ENCODE measurements at regions not wholly inside any gene's neighbourhood (a gene's known extent, or its start where the extent isn't known, plus 50 kb on each side); places are given as distances from the start of the nearest gene placed in this dataset.

- CTCF ChIA-PET (ENCODE audit: partially characterized antibody) = interaction anchor here (1.3 to 1.8 kb wide), 3 partner anchors 19 to 72 kb away, joined by 3 to 6 read pairs (median 3); no protein-coding TSS in a partner anchor
- H3K4me3 ChIP-seq (ENCODE audit: low read length in 2 of 2) = no peak overlapping the region
- no peaks in the 10 kb centered on the region for H3K27me3 ChIP-seq (ENCODE audit: insufficient read depth, low read length)
- no peaks in the 10 kb centered on the region for H3K27me3 Mint-ChIP-seq
- no peak for DNase-seq
- peaks cover 3 to 4% of the 10 kb centered on the region in 2 donors for H3K36me3 Mint-ChIP-seq
- H3K27ac ChIP-seq (ENCODE audit: low read depth, low read length) = no peak overlapping the region
- intact Hi-C loops (cut with micrococcal nuclease) = no loop called here
- H3K4me3 Mint-ChIP-seq = no peak overlapping the region
- no peaks in the 10 kb centered on the region for H3K4me1 ChIP-seq (ENCODE audit: insufficient read depth, low read length)
- H3K27ac Mint-ChIP-seq = peak overlapping the region in 1 of 7 donors; percentile 37
- no peaks in the 10 kb centered on the region for H3K9me3 ChIP-seq (ENCODE audit: control insufficient read depth in 1 of 2, low read length in 2 of 2)
- POLR2A ChIA-PET (ENCODE audit: partially characterized antibody) = no interaction called here
- no peaks in the 10 kb centered on the region for H3K36me3 ChIP-seq (ENCODE audit: insufficient read depth, low read length)
- peaks cover 7 to 13% (median 11%) of the 10 kb centered on the region in 4 donors for H3K4me1 Mint-ChIP-seq
- H3K9me3 Mint-ChIP-seq = peaks cover 0 to 1% (median 0%) of the 10 kb centered on the region in 8 donors
These were observed 82.4 kb downstream of the RTP5 start for GRCh38 chr2:241951920-241952319.

DNA sequence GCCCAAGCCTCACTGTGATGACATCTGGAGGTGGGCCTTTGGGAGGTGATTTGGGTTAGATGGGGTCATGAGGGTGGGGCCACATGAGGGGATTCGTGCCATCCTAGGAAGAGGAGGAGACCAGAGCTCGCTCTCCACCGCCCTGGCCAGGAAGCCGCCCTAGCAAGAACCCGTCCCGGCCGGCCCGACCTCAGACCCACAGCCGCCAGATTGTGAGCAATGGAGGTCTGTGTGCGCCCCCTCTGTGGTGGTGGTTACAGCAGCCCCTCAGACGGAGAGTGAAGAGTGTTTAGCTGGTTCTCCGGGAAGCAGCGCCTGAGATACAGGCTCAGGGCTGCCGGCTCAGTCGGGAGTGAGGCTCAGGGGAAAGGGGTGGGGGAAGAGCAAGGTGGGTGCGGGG is 83.3 kb downstream of the RTP5 start:
- H3K4me1 Mint-ChIP-seq = peaks cover 7 to 13% (median 12%) of the 10 kb centered on the region in 4 donors
- no peak overlapping the region for H3K4me3 Mint-ChIP-seq
- peaks cover 3 to 6% of the 10 kb centered on the region in 2 donors for H3K36me3 Mint-ChIP-seq
- ChIA-PET POLR2A (ENCODE audit: partially characterized antibody) (no interaction called here), CTCF (ENCODE audit: partially characterized antibody) (interaction anchor here (1.3 kb wide), 1 partner anchor 71 kb away, joined by 3 read pairs; no protein-coding TSS in a partner anchor)
- Histone ChIP-seq H3K27me3 (ENCODE audit: insufficient read depth, low read length) (no peaks in the 10 kb centered on the region), H3K27ac (ENCODE audit: low read depth, low read length) (no peak overlapping the region), H3K36me3 (ENCODE audit: insufficient read depth, low read length) (no peaks in the 10 kb centered on the region), H3K4me3 (ENCODE audit: low read length in 2 of 2) (no peak overlapping the region), H3K9me3 (ENCODE audit: control insufficient read depth in 1 of 2, low read length in 2 of 2) (no peaks in the 10 kb centered on the region), H3K4me1 (ENCODE audit: insufficient read depth, low read length) (no peaks in the 10 kb centered on the region)
- intact Hi-C loops (cut with micrococcal nuclease) = no loop called here
- H3K9me3 Mint-ChIP-seq = peaks cover 0 to 1% (median 0%) of the 10 kb centered on the region in 8 donors
- DNase-seq = no peak
- H3K27me3 Mint-ChIP-seq = no peaks in the 10 kb centered on the region
- no peak overlapping the region for H3K27ac Mint-ChIP-seq

GRCh38 chr2:241953324-241953928 is 83.9 kb downstream of the RTP5 start:
- peaks cover 0 to 1% (median 0%) of the 10 kb centered on the region in 8 donors for H3K9me3 Mint-ChIP-seq
- H3K27me3 Mint-ChIP-seq = no peaks in the 10 kb centered on the region
- no peak for DNase-seq
- H3K4me1 ChIP-seq (ENCODE audit: insufficient read depth, low read length) = no peaks in the 10 kb centered on the region
- H3K36me3 ChIP-seq (ENCODE audit: insufficient read depth, low read length) = no peaks in the 10 kb centered on the region
- ChIA-PET POLR2A (ENCODE audit: partially characterized antibody) (no interaction called here), CTCF (ENCODE audit: partially characterized antibody) (interaction anchor here (1.3 kb wide), 1 partner anchor 71 kb away, joined by 3 read pairs; no protein-coding TSS in a partner anchor)
- H3K36me3 Mint-ChIP-seq = peaks cover 3 to 9% of the 10 kb centered on the region in 2 donors
- H3K27ac Mint-ChIP-seq = peak overlapping the region in 1 of 7 donors; percentile 30
- peaks cover 4 to 11% (median 10%) of the 10 kb centered on the region in 4 donors for H3K4me1 Mint-ChIP-seq
- no peaks in the 10 kb centered on the region for H3K27me3 ChIP-seq (ENCODE audit: insufficient read depth, low read length)
- H3K4me3 ChIP-seq (ENCODE audit: low read length in 2 of 2) = no peak overlapping the region
- no peaks in the 10 kb centered on the region for H3K9me3 ChIP-seq (ENCODE audit: control insufficient read depth in 1 of 2, low read length in 2 of 2)
- intact Hi-C loops (cut with micrococcal nuclease) = no loop called here
- no peak overlapping the region for H3K27ac ChIP-seq (ENCODE audit: low read depth, low read length)
- H3K4me3 Mint-ChIP-seq = no peak overlapping the region

- H3K9me3 Mint-ChIP-seq = peaks cover 0 to 1% (median 0%) of the 10 kb centered on the region in 8 donors
- no peaks in the 10 kb centered on the region for H3K9me3 ChIP-seq (ENCODE audit: control insufficient read depth in 1 of 2, low read length in 2 of 2)
- H3K36me3 Mint-ChIP-seq = peaks cover 5 to 20% of the 10 kb centered on the region in 2 donors
These were observed 87.1 kb downstream of the RTP5 start for GRCh38 chr2:241956521-241957110.

DNA sequence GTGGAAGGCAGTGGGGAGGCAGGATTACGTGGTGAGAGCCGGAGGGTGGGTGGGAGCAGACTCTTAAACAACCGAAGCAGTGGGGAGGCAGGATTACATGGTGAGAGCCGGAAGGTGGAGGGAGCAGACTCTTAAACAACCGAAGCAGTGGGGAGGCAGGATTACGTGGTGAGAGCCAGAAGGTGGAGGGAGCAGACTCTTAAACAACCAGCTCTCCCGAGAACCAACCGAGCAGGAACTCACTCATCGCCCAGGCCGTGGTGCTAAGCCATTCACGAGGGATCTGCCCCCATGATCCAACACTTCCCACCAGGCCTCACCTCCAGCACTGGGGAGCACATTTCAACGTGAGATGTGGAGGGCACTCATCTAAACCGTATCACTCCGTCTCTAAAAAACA is 87.7 kb downstream of the RTP5 start:
- Histone ChIP-seq H3K4me1 (ENCODE audit: insufficient read depth, low read length) (no peaks in the 10 kb centered on the region), H3K27ac (ENCODE audit: low read depth, low read length) (no peak overlapping the region), H3K4me3 (ENCODE audit: low read length in 2 of 2) (no peak overlapping the region), H3K36me3 (ENCODE audit: insufficient read depth, low read length) (no peaks in the 10 kb centered on the region), H3K9me3 (ENCODE audit: control insufficient read depth in 1 of 2, low read length in 2 of 2) (no peaks in the 10 kb centered on the region), H3K27me3 (ENCODE audit: insufficient read depth, low read length) (no peaks in the 10 kb centered on the region)
- intact Hi-C loops (cut with micrococcal nuclease) = no loop called here
- no peak for DNase-seq
- Mint-ChIP-seq H3K4me3 (no peak overlapping the region), H3K27me3 (no peaks in the 10 kb centered on the region), H3K27ac (no peak overlapping the region), H3K36me3 (peaks cover 5 to 20% of the 10 kb centered on the region in 2 donors), H3K9me3 (peaks cover 0 to 1% (median 0%) of the 10 kb centered on the region in 8 donors), H3K4me1 (peaks cover 0 to 5% (median 2%) of the 10 kb centered on the region in 4 donors)
- POLR2A ChIA-PET (ENCODE audit: partially characterized antibody) = no interaction called here
- CTCF ChIA-PET (ENCODE audit: partially characterized antibody) = no interaction called here

More at GRCh38 chr2:241956521-241957110, 87.1 kb downstream of the RTP5 start:
- ChIA-PET POLR2A (ENCODE audit: partially characterized antibody) (no interaction called here), CTCF (ENCODE audit: partially characterized antibody) (no interaction called here)
- Histone ChIP-seq H3K36me3 (ENCODE audit: insufficient read depth, low read length) (no peaks in the 10 kb centered on the region), H3K27me3 (ENCODE audit: insufficient read depth, low read length) (no peaks in the 10 kb centered on the region), H3K4me3 (ENCODE audit: low read length in 2 of 2) (no peak overlapping the region), H3K4me1 (ENCODE audit: insufficient read depth, low read length) (no peaks in the 10 kb centered on the region), H3K27ac (ENCODE audit: low read depth, low read length) (no peak overlapping the region)
- Mint-ChIP-seq H3K4me1 (peaks cover 0 to 2% (median 0%) of the 10 kb centered on the region in 4 donors), H3K27ac (peak overlapping the region in 3 of 7 donors; percentile 37 to 79 (median 62)), H3K27me3 (no peaks in the 10 kb centered on the region), H3K4me3 (no peak overlapping the region)
- intact Hi-C loops (cut with micrococcal nuclease) = no loop called here
- no peak for DNase-seq

GRCh38 chr2:241958818-241959545 is 89.5 kb downstream of the RTP5 start:
- POLR2A ChIA-PET (ENCODE audit: partially characterized antibody) = no interaction called here
- H3K9me3 ChIP-seq (ENCODE audit: control insufficient read depth in 1 of 2, low read length in 2 of 2) = no peaks in the 10 kb centered on the region
- Mint-ChIP-seq H3K27me3 (no peaks in the 10 kb centered on the region), H3K4me3 (no peak overlapping the region), H3K27ac (peak overlapping the region in 1 of 7 donors; percentile 18), H3K4me1 (peaks cover 0 to 7% (median 3%) of the 10 kb centered on the region in 4 donors), H3K36me3 (peaks cover 5 to 20% of the 10 kb centered on the region in 2 donors), H3K9me3 (peaks cover 0 to 1% (median 0%) of the 10 kb centered on the region in 8 donors)
- CTCF ChIA-PET (ENCODE audit: partially characterized antibody) = interaction anchor here (1.0 to 1.3 kb wide), 2 partner anchors 8 to 63 kb away, joined by 3 read pairs; no protein-coding TSS in a partner anchor
- no peak overlapping the region for H3K27ac ChIP-seq (ENCODE audit: low read depth, low read length)
- no peaks in the 10 kb centered on the region for H3K36me3 ChIP-seq (ENCODE audit: insufficient read depth, low read length)
- no peaks in the 10 kb centered on the region for H3K4me1 ChIP-seq (ENCODE audit: insufficient read depth, low read length)
- intact Hi-C loops (cut with micrococcal nuclease) = no loop called here
- no peak for DNase-seq
- H3K4me3 ChIP-seq (ENCODE audit: low read length in 2 of 2) = no peak overlapping the region
- H3K27me3 ChIP-seq (ENCODE audit: insufficient read depth, low read length) = no peaks in the 10 kb centered on the region

DNA sequence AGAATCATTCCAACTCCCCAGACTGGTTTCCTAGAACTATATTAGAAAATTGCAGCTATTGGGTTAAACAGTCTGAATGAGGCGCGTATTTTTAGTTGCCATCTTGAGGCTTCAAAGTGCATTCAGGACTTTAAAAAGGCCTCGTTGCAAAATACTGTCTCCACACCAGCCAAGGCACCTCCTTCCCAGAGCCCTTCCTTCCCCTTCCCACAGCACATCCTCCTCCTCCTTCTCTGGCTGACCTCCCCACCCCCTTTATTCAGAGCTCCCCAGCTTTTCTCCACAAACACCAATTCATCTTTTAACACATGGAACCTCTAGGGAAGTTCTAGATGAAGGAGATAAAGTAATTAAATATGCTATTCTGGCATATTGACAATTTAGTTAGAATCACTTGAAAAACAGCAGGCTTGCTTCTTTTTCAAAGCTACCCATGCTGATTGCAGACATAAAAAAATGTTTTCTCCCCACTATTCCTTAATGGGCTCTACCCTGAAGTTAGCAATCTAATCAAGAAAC is 90.3 kb downstream of the RTP5 start:
- Histone ChIP-seq H3K27me3 (ENCODE audit: insufficient read depth, low read length) (no peaks in the 10 kb centered on the region), H3K36me3 (ENCODE audit: insufficient read depth, low read length) (no peaks in the 10 kb centered on the region), H3K4me1 (ENCODE audit: insufficient read depth, low read length) (no peaks in the 10 kb centered on the region), H3K9me3 (ENCODE audit: control insufficient read depth in 1 of 2, low read length in 2 of 2) (no peaks in the 10 kb centered on the region), H3K4me3 (ENCODE audit: low read length in 2 of 2) (no peak overlapping the region), H3K27ac (ENCODE audit: low read depth, low read length) (no peak overlapping the region)
- Mint-ChIP-seq H3K27me3 (no peaks in the 10 kb centered on the region), H3K9me3 (no peaks in the 10 kb centered on the region), H3K36me3 (peaks cover 5 to 20% of the 10 kb centered on the region in 2 donors), H3K4me3 (no peak overlapping the region), H3K4me1 (peaks cover 0 to 9% (median 3%) of the 10 kb centered on the region in 4 donors), H3K27ac (no peak overlapping the region)
- ChIA-PET CTCF (ENCODE audit: partially characterized antibody) (interaction anchor here (1.0 to 1.3 kb wide), 2 partner anchors 9 to 62 kb away, joined by 3 read pairs; no protein-coding TSS in a partner anchor), POLR2A (ENCODE audit: partially characterized antibody) (no interaction called here)
- no peak for DNase-seq
- intact Hi-C loops (cut with micrococcal nuclease) = no loop called here
